K562 (cell line): ENCODE measurements at regions not wholly inside any gene's neighbourhood (a gene's known extent, or its start where the extent isn't known, plus 50 kb on each side); places are given as distances from the start of the nearest gene placed in this dataset.

Source experiments
- ATAC-seq: fragments of 200-7000 bp; cut with Tn5 transposase; 3 replicates; pipeline ENCODE4 v1.9.1; 2020; ENCODE audit warnings: moderate library complexity
- BruUV-seq: library from RNA; stranded (reverse); fragments of 400-500 nt; replicated peaks from 2 replicates; lab custom pipeline; 2021; lab: Mats Ljungman, UMichigan
- CTCF ChIA-PET: fragments of 300-600 bp; formaldehyde crosslinking; extraction: SDS; loops from one replicate; lab custom pipeline; 2021; ENCODE audit warnings: low intra/inter-chr PET ratio; lab: Yijun Ruan, JAX
- POLR2A ChIA-PET: fragments of 300-600, 350-650 bp; sonication (Branson Sonifier 250); formaldehyde crosslinking; extraction: SDS; loops from one replicate; lab custom pipeline; 2021; ENCODE audit warnings: antibody characterized with exemption, inconsistent platforms; lab: Yijun Ruan, JAX
- DNase-seq, 4 experiments: peaks; one replicate each; pipeline versions ENCODE4 v3.0.0 to v3.0.0-alpha.2; 2011 to 2018; ENCODE audit warnings: low spot score in 3 of 4, mixed read lengths in 3 of 4; ENCODE audit errors: extremely low read depth in 1 of 4
- FAIRE-seq: peaks from 2 replicates; lab custom pipeline; 2011; peaks lifted over from hg19 to GRCh38; lab: Jason Lieb, UNC
- H2AFZ ChIP-seq: 2 replicates; pipeline ENCODE4 v1.6.0; 2011; ENCODE audit warnings: low read depth, low read length, control low read depth, inconsistent platforms
- H3K27ac ChIP-seq: fragments of 200-600 bp; 3 replicates; pipeline ENCODE4 v1.8.0; 2011; ENCODE audit warnings: low read depth, mild to moderate bottlenecking, control low read depth, inconsistent platforms, low read length, moderate library complexity, mixed read lengths; ENCODE audit errors: extremely low read depth
- H3K27me3 ChIP-seq, 2 experiments: fragments of 300-600 bp in 1 of 2; 2 replicates in 1 of 2; 3 replicates in 1 of 2; pipeline versions ENCODE4 v1.6.0 to v1.8.0; 2011; ENCODE audit warnings: inconsistent platforms in 2 of 2, low read length in 2 of 2, mild to moderate bottlenecking in 1 of 2, mixed read lengths in 1 of 2, moderate library complexity in 1 of 2; ENCODE audit not compliant: control insufficient read depth in 2 of 2, insufficient read depth in 2 of 2
- H3K36me3 ChIP-seq: fragments of 300-600 bp; 3 replicates; pipeline ENCODE4 v1.8.0; 2011; ENCODE audit warnings: mild to moderate bottlenecking, low read length, inconsistent platforms; ENCODE audit not compliant: control insufficient read depth, insufficient read depth
- H3K4me1 ChIP-seq, 2 experiments: fragments of 200-600 bp in 1 of 2; replicated peaks in 1 of 2; 2 replicates in 1 of 2; 3 replicates in 1 of 2; pipeline versions ENCODE4 v1.5.1 to v1.8.0; 2011; ENCODE audit warnings: inconsistent platforms in 2 of 2, low read length in 2 of 2, mild to moderate bottlenecking in 1 of 2, mixed read lengths in 1 of 2, moderate library complexity in 1 of 2; ENCODE audit not compliant: control insufficient read depth in 2 of 2, insufficient read depth in 2 of 2
- H3K4me2 ChIP-seq: 2 replicates; pipeline ENCODE4 v1.6.1; 2011; ENCODE audit warnings: low read length, control low read depth, inconsistent platforms, mixed read lengths; ENCODE audit not compliant: insufficient read depth
- H3K4me3 ChIP-seq: fragments of 200-600 bp; sonication (generic), shearing (Covaris generic); 2 replicates; pipeline ENCODE4 v1.5.1; 2016; ENCODE audit warnings: control low read depth, inconsistent platforms
- H3K79me2 ChIP-seq: fragments of 200-600 bp; 3 replicates; pipeline ENCODE4 v1.8.0; 2011; ENCODE audit warnings: low read length, inconsistent platforms; ENCODE audit not compliant: control insufficient read depth, insufficient read depth
- H3K9ac ChIP-seq, 2 experiments: 2 replicates each; pipeline versions ENCODE4 v1.6.0 to v1.6.1; 2011; ENCODE audit warnings: low read depth in 2 of 2, low read length in 2 of 2, control low read depth in 1 of 2, inconsistent platforms in 1 of 2, mild to moderate bottlenecking in 1 of 2, mixed read lengths in 1 of 2; ENCODE audit not compliant: insufficient read depth in 1 of 2
- H3K9me1 ChIP-seq: one replicate; pipeline ENCODE4 v1.6.0; 2011; ENCODE audit warnings: inconsistent platforms, mild to moderate bottlenecking, low read length, moderate library complexity; ENCODE audit not compliant: control insufficient read depth, insufficient read depth
- H3K9me3 ChIP-seq: replicated peaks from 2 replicates; pipeline ENCODE4 v1.5.1; 2011; ENCODE audit warnings: low read depth, low read length, inconsistent platforms; ENCODE audit not compliant: control insufficient read depth, insufficient read depth
- H4K20me1 ChIP-seq: replicated peaks from 2 replicates; pipeline ENCODE4 v1.6.1; 2011; ENCODE audit warnings: low read length, inconsistent platforms, mixed read lengths; ENCODE audit not compliant: control insufficient read depth, insufficient read depth
- BCLAF1 ChIP-seq, 2 experiments: fragments of 450-650 bp in 1 of 2; IDR thresholded peaks; 2 replicates each; pipeline ENCODE4 v1.6.1; 2011 to 2017; ENCODE audit warnings: low read depth in 2 of 2, antibody characterized with exemption in 1 of 2, borderline replicate concordance in 1 of 2, low read length in 1 of 2, mild to moderate bottlenecking in 1 of 2, mixed read lengths in 1 of 2; ENCODE audit not compliant: control insufficient read depth in 1 of 2
- CC2D1A ChIP-seq: fragments of 450-650 bp; IDR thresholded peaks from 2 replicates; pipeline ENCODE4 v1.6.1; 2017; ENCODE audit warnings: mild to moderate bottlenecking
- TFE3 ChIP-seq: fragments of 450-650 bp; formaldehyde crosslinking; IDR thresholded peaks from 2 replicates; pipeline ENCODE4 v1.4.0; 2020; ENCODE audit warnings: mild to moderate bottlenecking, mixed read lengths
- WGBS: fragments of 100-300 bp; shearing (Covaris generic); methylation state at CpG from one replicate; pipeline ENCODE4 v1.1.6; 2016; ENCODE audit warnings: low coverage, mixed read lengths; ENCODE audit not compliant: insufficient coverage; ENCODE audit errors: missing lambda C conversion rate; 5-methylcytosine and 5-hydroxymethylcytosine counted together
- in situ Hi-C: fragments of 300-500 bp; cut with MboI; formaldehyde crosslinking; loops from 4 replicates; pipeline ENCODE4 v1.15.0; 2018; ENCODE audit warnings: inconsistent platforms, mixed read lengths
- intact Hi-C: fragments of 100-400 bp; cut with micrococcal nuclease; formaldehyde crosslinking; loops from 2 replicates; pipeline ENCODE4 v1.14.2; 2022

DNA sequence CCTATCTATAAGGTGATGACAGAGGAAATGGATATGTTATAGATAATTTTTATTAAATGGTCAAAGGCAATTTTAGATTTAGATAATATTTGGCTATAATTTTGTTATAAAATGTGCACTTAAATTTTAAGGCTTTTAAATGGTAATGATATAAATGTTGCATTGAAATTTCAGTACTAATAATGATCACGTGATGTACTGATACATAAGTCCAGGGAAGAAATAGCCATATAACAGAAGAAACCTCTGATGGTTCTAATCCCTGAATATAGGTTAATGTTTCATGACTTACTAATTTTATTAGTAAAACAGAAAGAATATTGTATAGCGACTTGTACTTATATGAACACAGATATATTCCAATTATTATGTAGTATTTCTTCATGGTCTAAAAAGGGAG, 211.9 kb downstream of the SOCS6 start:
- FAIRE-seq = no peak
- H3K9me3 ChIP-seq = no peaks in the 10 kb centered on the region
- H3K79me2 ChIP-seq = no peaks in the 10 kb centered on the region
- no peak overlapping the region for H3K27ac ChIP-seq
- BruUV-seq = no TSS peak
- no peak overlapping the region for H3K9ac ChIP-seq
- intact Hi-C loops = no loop called here
- H4K20me1 ChIP-seq = no peaks in the 10 kb centered on the region
- ATAC-seq = no peak
- in situ Hi-C loops = no loop called here
- no peaks in the 10 kb centered on the region for H3K9me1 ChIP-seq
- peaks cover 0 to 7% of the 10 kb centered on the region in 2 experiments; a peak in 2 of 5 replicates for H3K4me1 ChIP-seq
- CTCF ChIA-PET = no interaction called here
- H2AFZ ChIP-seq = no peak overlapping the region
- H3K27me3 ChIP-seq = no peaks in the 10 kb centered on the region
- WGBS = 3% methylated on average over 2 of the region's 2 CpGs
- DNase-seq = no peak
- H3K4me3 ChIP-seq = no peak overlapping the region
- TF ChIP-seq CC2D1A (no peak), BCLAF1 (IDR thresholded peaks at IDR 0.05; ENCODE audit: borderline replicate concordance in 1 of 2, control insufficient read depth in 1 of 2, low read depth in 2 of 2, low read length in 1 of 2) (no peak), TFE3 (CRISPR knock-in tag) (peak; percentile 82)
- TF ChIP-seq, all 486 proteins: peak for 1
- POLR2A ChIA-PET = no interaction called here
- H3K4me2 ChIP-seq = no peak overlapping the region
- H3K36me3 ChIP-seq = no peaks in the 10 kb centered on the region
